ENCODE measurements at regions not wholly inside any gene's neighbourhood (a gene's known extent, or its start where the extent isn't known, plus 50 kb on each side); places are given as distances from the start of the nearest gene placed in this dataset.
"Not testable (repeated sequence)": the region's sequence is repeated elsewhere in the genome, so short reads cannot be mapped to it uniquely, and the experiment has no call there.

DNA sequence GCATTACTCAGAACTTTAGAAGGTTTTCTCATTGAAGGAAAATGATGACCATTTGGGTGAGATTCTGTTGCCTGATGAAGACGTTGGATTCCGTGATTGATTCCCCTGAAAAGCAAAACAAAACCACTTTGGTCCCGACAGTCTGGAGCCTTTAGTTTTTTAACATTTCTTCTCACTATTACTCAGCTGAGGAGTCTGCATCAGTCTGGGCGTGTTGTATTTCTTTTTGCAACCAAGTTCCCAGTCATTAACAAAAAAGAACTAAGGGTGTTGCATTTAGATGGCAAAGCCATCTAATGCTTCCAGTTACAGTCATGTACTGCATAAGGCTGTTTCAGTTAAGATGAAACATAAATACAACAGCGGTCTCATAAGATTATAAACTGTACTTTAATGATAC, 343.1 kb upstream of the CDH2 start:
- DNase-seq, result no peak

- no peak for DNase-seq
Measured at GRCh38 chr18:28514699-28515098, 337.8 kb upstream of the CDH2 start.

- no peak for DNase-seq
Measured at GRCh38 chr18:28512357-28512756, 335.4 kb upstream of the CDH2 start.

GRCh38 chr18:28511413-28511821, 334.5 kb upstream of the CDH2 start:
- DNase-seq, result no peak

DNA sequence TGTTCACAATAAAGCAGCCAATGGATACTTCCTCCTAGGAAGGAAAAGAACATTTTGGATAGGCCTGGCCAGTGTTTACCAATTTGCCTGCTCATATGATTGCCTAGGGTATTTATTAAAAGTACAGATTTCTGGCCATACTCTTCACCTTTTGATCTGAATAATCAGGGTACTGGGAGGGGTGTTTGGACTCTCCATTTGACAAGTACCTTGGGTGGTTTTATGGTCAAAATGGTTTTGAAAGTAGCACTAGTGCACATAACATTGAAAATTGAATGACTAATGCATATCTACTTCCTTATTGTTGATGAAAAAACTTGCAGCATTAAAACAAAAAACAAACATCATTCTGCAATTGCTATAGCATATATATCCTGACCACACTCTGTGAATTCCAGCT, 333.3 kb upstream of the CDH2 start:
- no peak for DNase-seq

DNA sequence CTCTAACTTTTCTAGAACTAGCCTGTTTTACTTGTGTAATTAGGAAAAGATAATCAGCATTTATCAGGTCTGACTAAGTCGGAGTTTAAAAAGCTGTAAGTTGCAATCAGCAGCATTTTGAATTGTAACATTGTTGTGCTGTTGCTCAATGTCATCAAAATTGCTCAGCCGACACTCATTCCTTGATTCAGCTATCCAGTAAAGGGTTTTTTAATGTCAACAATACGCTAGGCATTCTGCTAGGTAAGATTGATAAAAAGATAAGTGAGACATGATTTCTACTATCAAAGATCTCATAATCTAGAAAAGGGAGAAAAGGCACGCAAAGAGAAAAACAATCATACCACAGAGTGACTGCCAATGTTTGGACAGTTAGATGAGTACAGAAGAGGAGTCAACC, 327.1 kb upstream of the CDH2 start:
- DNase-seq, result no peak

DNA sequence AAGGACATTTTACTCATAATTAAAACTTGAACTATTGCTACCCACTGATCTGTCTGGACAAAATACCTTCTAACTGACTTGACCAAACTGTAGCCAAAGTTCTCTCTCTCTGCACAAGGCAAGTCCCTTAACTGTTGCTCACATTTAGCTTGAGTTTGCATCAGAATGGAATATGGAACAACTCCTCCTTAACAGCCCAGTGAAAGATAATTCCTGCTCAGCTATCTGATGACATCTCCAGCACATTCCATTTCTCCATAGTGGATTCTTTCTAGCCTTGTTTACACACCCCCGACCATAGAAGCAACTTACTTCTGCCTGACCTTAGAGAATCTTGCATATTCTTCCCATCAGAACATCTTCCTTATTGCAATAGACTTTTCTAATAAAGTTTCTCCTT, 317.2 kb upstream of the CDH2 start:
- no peak for DNase-seq

DNA sequence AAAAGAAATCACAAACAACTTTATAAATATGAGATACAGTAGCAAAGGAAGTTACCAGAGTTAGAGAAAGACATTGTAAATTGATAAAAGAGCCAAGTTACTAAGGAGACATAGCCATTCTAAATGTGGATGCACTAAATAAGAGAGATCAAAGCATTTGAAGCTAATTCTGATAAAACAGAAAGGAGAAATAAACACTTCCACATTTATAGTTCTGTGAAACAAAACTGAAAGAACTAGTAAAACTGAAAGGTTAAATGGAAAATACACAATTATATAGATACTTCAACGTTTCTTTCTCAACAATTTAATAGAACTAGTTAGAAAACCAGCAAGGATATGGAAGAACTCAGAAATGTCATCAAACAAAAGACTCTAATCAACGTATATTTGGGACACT, 309.0 kb upstream of the CDH2 start:
- DNase-seq, result no peak

DNA sequence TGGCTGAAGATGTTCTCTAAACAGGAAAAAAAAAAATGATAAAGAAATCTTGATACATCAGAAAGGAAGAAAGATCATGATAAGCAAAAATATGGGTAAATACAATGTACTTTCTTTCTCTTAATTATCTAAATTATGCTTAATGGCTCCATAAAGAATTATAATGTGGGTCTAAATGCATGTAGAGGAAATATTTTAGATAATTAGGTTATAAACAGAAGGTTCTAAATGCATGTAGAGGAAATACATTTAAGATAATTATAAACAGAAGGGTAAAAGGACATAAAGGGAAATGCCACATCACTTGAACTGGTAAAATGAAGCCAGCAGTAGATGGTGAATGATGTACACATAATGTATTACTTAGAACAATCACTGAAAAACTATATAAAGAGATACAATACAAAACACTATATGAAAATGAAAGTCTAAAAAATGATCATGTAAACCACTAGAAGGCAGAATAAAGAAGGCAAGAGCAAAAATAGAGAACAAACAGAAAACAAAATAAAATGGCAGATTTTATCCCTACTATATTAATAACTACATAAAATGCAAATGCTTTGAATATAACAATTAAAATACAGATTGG, 308.4 kb upstream of the CDH2 start:
- DNase-seq, result no peak

GRCh38 chr18:28478531-28478930, 301.6 kb upstream of the CDH2 start:
- DNase-seq, result no peak

- no peak for DNase-seq
Measured at GRCh38 chr18:28476302-28476701, 299.4 kb upstream of the CDH2 start.

DNA sequence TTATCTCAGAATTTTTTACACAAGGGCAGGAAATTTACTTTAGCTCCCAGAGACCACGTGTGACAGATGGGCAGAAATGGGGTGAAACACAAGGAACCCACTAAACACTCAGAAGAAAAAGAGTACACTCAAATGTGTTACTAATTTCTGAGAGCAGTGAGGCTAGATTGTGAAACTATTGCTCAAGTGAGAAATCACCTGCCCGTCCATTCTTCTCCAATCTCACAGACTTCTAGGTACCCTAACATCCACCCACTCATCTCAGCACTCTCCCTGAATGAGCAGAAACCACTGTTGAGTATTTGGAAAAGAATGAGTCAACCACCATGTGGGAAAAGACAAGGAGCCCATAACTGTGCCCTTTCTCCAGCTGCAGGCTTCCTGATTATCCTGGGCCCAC, 293.0 kb upstream of the CDH2 start:
- no peak for DNase-seq

GRCh38 chr18:28468901-28469300, 292.0 kb upstream of the CDH2 start:
- no peak for DNase-seq

- DNase-seq, result no peak
Measured at GRCh38 chr18:28466204-28466603, 289.3 kb upstream of the CDH2 start.

DNA sequence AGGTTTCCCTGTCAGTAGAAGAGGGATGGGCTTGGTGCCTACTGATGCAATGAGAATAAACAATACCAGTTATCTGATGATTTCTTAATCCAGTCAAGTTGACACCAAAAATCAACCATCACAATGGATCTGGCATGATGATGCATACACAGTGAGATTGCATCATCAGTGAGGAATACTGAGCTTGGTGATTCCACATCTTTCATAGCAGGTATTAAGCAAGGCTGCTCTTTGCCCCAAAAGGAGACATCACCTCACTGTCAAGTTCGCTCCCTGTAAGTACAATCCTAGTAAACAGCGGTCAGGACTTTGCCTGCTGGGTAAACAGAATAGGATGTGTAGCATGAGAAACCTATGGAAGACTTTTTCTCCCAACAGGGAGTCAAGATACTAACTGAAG, 282.7 kb upstream of the CDH2 start:
- no peak for DNase-seq

GRCh38 chr18:28458751-28459150, 281.8 kb upstream of the CDH2 start:
- DNase-seq, result no peak

GRCh38 chr18:28457784-28458183, 280.9 kb upstream of the CDH2 start:
- no peak for DNase-seq

DNA sequence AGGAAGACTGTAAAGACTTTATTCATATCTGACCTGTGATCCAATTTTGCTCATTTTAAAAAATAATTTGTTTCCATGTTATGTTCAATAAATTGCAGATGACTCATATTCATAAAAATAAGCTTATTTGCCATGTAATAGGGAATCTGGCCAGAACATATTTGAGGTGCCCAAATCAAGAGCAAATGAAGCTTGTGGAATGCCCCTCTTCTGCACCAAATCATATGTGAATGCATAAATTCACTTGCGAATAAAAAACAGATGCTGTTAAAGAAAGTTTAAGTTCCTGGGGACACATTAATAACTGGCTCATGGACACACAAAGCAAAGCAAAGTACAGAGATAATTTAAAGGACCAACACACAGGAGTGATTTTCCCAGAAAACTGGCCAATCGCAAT, 279.0 kb upstream of the CDH2 start:
- DNase-seq, result no peak

- no peak for DNase-seq
Measured at GRCh38 chr18:28439870-28440269, 262.9 kb upstream of the CDH2 start.

DNA sequence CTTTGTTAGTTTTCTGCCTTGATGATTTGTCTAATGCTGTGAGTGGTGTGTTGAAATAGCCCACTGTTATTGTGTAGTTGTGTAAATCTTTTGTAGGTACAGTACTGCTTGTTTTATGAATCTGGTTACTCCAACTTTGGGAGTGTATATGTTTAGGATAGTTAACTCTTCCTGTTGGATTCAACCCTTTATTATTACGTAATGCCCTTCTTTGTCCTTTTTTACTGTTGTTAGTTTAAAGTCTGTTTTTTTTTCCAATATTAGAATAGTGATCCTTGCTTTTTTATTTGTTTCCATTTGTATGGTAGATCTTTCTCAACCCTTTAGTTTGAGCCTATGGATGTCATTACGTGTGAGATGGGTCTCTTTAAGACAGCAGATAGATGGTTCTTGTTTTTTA, 261.5 kb upstream of the CDH2 start:
- DNase-seq, result no peak

DNA sequence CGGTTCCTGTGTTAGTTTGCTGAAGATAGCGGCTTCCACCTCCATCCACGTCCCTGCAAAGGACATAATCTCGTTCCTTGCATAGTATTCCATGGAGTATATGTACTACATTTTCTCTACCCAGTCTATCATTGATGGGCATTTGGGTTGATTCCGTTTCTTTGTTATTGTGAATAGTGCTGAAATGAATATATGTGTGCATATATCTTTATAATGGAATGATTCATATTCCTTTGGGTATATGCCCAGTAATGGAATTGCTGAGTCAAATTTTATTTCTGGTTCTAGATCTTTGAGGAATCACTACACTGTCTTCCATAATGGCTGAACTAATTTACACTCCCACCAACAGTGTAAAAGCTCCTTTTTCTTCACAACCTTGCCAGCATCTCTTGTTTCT, 255.4 kb upstream of the CDH2 start:
- DNase-seq, result no peak

GRCh38 chr18:28425886-28426285, 249.0 kb upstream of the CDH2 start:
- no peak for DNase-seq

- no peak for DNase-seq
Measured at GRCh38 chr18:28422577-28422976, 245.6 kb upstream of the CDH2 start.

- not testable (repeated sequence) for DNase-seq
Measured at GRCh38 chr18:28421950-28422349, 245.0 kb upstream of the CDH2 start.

- no peak for DNase-seq
Measured at GRCh38 chr18:28412521-28412920, 235.6 kb upstream of the CDH2 start.

DNA sequence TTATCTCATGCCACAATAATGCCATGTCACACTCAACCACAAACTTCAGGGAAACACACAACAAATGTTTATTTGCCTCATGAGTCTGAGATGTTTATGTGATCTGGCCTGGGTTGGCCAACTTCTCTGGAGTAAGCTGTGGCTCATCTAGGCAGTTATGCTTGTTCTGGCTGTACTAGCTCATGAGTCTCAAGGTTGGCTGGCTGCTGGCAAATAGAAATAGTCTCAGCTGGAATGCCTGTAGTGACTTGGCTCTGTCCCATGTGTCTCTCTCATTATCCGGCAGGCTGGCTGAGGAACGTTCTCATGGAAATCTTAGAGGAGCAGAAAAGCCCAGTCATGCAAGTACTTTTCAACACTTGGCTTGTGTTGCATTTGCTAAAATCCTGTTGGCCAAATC, 234.9 kb upstream of the CDH2 start:
- DNase-seq, result peak in 1 of 2 donors; percentile 5
